Gastrocnemius medialis (tissue), 4 donors: ENCODE measurements at regions not wholly inside any gene's neighbourhood (a gene's known extent, or its start where the extent isn't known, plus 50 kb on each side); places are given as distances from the start of the nearest gene placed in this dataset.

ENCODE experiments used
- POLR2A ChIP-seq, 2 donors: fragments of 450-650 bp; IDR thresholded peaks; one replicate each; pipeline ENCODE4 v1.6.1; 2017; ENCODE audit warnings: antibody characterized with exemption in 2 of 2, mild to moderate bottlenecking in 2 of 2, moderate library complexity in 2 of 2
- TF ChIP-seq, protein P1 (sequence below), 5 experiments: fragments of 450-650 bp in 3 of 5; fragments of 200-600 bp in 2 of 5; sonication (generic) in 2 of 5; IDR thresholded peaks in 4 of 5; conservative IDR thresholded peaks in 1 of 5; 1 replicate in 4 of 5; 2 replicates in 1 of 5; pipeline ENCODE4 v1.5.1; 2016 to 2019; ENCODE audit warnings: antibody characterized with exemption in 5 of 5, mild to moderate bottlenecking in 3 of 5, moderate library complexity in 3 of 5

DNA sequence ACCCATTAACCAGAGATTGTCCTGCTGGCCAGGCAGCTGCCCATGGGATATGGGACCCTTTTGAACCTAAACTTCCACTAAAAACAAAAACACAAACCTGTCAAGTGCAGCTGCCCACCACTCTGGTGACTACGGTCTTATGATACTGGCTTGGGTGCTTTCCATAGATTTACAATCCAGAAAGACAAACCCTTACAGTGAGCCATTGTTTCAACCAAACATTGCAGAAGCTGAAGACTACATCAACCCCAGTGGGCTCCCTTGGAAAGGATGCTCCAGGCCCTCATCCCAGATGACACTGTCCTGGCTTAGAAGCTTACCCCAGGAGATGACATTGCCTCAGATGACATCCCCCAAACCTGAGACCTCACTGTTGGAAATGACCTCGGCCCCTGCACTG lies 56.9 kb upstream of the WNT11 start:
- TF ChIP-seq, protein P1, sequence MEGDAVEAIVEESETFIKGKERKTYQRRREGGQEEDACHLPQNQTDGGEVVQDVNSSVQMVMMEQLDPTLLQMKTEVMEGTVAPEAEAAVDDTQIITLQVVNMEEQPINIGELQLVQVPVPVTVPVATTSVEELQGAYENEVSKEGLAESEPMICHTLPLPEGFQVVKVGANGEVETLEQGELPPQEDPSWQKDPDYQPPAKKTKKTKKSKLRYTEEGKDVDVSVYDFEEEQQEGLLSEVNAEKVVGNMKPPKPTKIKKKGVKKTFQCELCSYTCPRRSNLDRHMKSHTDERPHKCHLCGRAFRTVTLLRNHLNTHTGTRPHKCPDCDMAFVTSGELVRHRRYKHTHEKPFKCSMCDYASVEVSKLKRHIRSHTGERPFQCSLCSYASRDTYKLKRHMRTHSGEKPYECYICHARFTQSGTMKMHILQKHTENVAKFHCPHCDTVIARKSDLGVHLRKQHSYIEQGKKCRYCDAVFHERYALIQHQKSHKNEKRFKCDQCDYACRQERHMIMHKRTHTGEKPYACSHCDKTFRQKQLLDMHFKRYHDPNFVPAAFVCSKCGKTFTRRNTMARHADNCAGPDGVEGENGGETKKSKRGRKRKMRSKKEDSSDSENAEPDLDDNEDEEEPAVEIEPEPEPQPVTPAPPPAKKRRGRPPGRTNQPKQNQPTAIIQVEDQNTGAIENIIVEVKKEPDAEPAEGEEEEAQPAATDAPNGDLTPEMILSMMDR (IDR thresholded peaks at IDR 0.05 in 4 of 5, conservative IDR thresholded peaks at IDR 0.05 in 1 of 5), result no peak
- TF ChIP-seq POLR2A (IDR thresholded peaks at IDR 0.05), result no peak
